ENCODE measurements at regions not wholly inside any gene's neighbourhood (a gene's known extent, or its start where the extent isn't known, plus 50 kb on each side); places are given as distances from the start of the nearest gene placed in this dataset.
A peak's percentile ranks its signal among the peaks of the same experiment; 100 is the strongest.
"Not testable (repeated sequence)": the region's sequence is repeated elsewhere in the genome, so short reads cannot be mapped to it uniquely, and the experiment has no call there.

DNA sequence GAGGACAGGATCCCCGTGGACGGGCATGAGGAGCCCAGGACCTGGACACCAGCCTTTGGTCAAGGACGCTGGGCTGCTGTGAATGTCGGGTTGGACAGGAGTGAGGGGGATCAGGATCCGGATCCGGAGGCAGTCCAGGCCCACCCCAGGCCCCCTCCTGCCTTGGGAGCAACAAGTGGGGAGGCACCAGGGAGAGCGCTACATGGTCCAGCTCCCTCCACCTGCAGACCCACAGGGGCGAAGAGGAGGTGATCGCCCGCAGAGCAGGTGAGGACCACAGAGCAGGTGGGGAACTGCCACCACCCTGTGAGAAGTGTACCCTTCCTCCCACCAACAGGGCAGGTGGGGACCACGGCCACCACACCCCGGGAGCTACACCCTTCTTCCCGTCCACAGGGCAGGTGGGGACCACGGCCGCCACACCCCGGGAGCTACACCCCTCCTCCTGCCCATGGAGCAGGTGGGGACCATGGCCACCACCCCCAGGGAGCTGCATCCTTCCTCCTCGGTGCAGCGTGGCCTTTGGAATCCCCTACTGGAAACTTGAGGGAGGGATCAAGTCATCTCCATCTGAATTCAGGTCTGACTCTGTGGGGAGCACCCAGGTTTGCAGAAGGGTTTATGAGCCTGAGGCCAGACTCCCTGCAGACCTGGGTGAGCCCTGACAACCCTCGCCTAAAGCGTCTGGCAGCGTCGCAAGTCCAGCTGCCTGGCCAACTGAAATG, 141.0 kb downstream of the BRD1 start:
- Histone ChIP-seq H3K27ac (no peak overlapping the region), H3K27me3 (peaks cover 0 to 44% (median 11%) of the 10 kb centered on the region in 9 donors), H3K4me1 (no peaks in the 10 kb centered on the region), H3K9me3 (peaks cover 0 to 11% (median 0%) of the 10 kb centered on the region in 12 donors), H3K36me3 (no peaks in the 10 kb centered on the region), H3K4me3 (no peak overlapping the region)
- no peak for DNase-seq
- intact Hi-C loops (cut with DNase I): no loop called here
- no peak for ATAC-seq
- WGBS, 4 donors: 84 to 88% (median 86%) methylated on average over 17 to 22 of the region's 22 CpGs
- no peak for TF ChIP-seq POLR2A (IDR thresholded peaks at IDR 0.05)
- TF ChIP-seq, protein P1, sequence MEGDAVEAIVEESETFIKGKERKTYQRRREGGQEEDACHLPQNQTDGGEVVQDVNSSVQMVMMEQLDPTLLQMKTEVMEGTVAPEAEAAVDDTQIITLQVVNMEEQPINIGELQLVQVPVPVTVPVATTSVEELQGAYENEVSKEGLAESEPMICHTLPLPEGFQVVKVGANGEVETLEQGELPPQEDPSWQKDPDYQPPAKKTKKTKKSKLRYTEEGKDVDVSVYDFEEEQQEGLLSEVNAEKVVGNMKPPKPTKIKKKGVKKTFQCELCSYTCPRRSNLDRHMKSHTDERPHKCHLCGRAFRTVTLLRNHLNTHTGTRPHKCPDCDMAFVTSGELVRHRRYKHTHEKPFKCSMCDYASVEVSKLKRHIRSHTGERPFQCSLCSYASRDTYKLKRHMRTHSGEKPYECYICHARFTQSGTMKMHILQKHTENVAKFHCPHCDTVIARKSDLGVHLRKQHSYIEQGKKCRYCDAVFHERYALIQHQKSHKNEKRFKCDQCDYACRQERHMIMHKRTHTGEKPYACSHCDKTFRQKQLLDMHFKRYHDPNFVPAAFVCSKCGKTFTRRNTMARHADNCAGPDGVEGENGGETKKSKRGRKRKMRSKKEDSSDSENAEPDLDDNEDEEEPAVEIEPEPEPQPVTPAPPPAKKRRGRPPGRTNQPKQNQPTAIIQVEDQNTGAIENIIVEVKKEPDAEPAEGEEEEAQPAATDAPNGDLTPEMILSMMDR (IDR thresholded peaks at IDR 0.05): no peak

DNA sequence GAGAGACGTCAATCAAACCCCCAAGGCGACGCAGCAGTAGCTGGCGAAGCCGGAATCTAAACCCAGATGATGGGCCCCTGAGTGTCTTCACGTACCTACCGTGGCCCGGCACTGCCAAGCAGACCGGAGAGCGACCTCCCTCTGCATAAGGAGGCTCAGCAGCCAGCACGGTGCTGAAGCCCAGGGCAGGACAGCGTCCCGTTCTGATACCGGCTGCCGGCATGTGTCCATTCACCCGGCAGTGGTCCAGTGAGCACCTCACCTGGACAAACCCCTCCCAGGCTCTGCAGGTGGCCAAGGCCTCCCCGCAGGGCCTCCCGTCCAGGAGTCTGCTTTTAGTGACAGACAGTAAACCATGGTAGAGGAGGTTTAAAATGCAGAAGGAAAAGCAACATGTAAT, 142.0 kb downstream of the BRD1 start:
- no peaks in the 10 kb centered on the region for H3K36me3 ChIP-seq
- peaks cover 0 to 44% (median 11%) of the 10 kb centered on the region in 9 donors for H3K27me3 ChIP-seq
- peaks cover 0 to 11% (median 0%) of the 10 kb centered on the region in 12 donors for H3K9me3 ChIP-seq
- 76 to 89% (median 80%) methylated on average over 10 to 18 of the region's 18 CpGs for WGBS, 4 donors
- no peak overlapping the region for H3K4me3 ChIP-seq
- intact Hi-C loops (cut with DNase I): no loop called here
- TF ChIP-seq, protein P1 (IDR thresholded peaks at IDR 0.05): no peak
- TF ChIP-seq POLR2A (IDR thresholded peaks at IDR 0.05): no peak
- no peak for ATAC-seq
- no peaks in the 10 kb centered on the region for H3K4me1 ChIP-seq
- H3K27ac ChIP-seq: no peak overlapping the region
- no peak for DNase-seq

DNA sequence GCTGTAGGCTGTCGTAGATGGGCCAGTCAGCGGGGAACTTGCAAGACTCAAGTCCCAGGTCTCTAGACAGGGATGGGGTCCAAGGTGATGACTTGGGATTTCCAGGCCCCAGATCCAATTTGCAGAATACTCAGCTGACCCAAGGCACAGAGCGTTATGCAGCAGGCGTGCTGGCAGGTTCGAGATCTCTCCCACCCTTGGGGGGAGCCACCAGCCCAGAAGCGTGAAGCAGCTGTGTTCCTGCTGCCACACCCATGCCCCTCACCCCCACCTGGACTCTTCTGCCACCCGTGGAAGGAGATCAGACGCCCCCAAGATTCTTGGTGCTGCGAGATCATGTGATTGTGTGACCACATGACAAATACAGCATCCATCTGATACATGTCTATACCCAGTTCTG, 142.6 kb downstream of the BRD1 start:
- Histone ChIP-seq H3K36me3 (no peaks in the 10 kb centered on the region), H3K9me3 (peaks cover 0 to 11% (median 0%) of the 10 kb centered on the region in 12 donors), H3K27ac (no peak overlapping the region), H3K27me3 (peaks cover 0 to 44% (median 11%) of the 10 kb centered on the region in 9 donors), H3K4me3 (no peak overlapping the region), H3K4me1 (no peaks in the 10 kb centered on the region)
- no peak for TF ChIP-seq POLR2A (IDR thresholded peaks at IDR 0.05)
- TF ChIP-seq, protein P1 (IDR thresholded peaks at IDR 0.05): no peak
- DNase-seq: no peak
- ATAC-seq: no peak
- WGBS, 4 donors: 66 to 79% (median 73%) methylated on average over 8 to 9 of the region's 9 CpGs
- intact Hi-C loops (cut with DNase I): no loop called here

DNA sequence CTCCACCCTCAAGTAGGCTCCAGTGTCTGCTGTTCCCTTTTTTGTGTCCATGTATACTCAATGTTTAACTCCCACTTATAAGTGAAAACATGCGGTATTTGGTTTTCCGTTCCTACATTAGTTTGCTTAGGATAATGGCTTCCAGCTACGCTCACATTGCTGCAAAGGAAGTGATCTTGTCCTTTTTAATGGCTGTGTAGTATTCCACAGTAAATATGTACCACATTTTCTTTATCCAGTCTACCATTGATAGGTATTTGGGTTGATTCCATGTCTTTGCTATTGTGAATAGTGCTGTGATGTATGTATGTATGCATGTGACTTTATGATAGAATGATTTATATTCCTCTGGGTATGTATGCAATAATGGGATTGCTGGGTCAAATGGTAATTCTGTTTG, 144.6 kb downstream of the BRD1 start:
- H3K9me3 ChIP-seq: peaks cover 0 to 11% (median 0%) of the 10 kb centered on the region in 12 donors
- intact Hi-C loops (cut with DNase I): no loop called here

DNA sequence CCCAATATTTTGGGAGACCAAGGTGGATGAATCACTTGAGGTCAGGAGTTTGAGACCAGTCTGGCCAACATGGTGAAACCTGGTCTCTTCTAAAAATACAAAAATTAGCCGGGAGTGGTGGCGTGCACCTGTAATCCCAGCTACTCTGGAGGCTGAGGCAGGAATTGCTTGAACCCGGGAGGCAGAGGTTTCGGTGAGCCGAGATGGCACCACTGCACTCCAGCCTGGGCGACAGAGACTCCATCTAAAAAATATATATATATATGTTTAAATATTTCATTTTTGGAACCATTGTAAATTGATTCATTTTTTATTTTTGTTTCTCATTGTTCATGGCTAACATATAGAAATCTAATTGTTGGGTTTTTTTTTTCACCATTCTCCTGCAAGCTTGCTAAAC, 146.9 kb downstream of the BRD1 start:
- peaks cover 0 to 34% (median 11%) of the 10 kb centered on the region in 9 donors for H3K27me3 ChIP-seq
- intact Hi-C loops (cut with DNase I); H3K27ac ChIP-seq; H3K36me3 ChIP-seq; ATAC-seq; H3K4me3 ChIP-seq; H3K4me1 ChIP-seq: not testable (repeated sequence)
- peaks cover 0 to 11% (median 0%) of the 10 kb centered on the region in 12 donors for H3K9me3 ChIP-seq
- peak in 1 of 5 donors; percentile 8 for DNase-seq
- 93 to 95% (median 94%) methylated on average over 6 of the region's 6 CpGs for WGBS, 4 donors

More for the DNA sequence above, 144.6 kb downstream of the BRD1 start:
- Histone ChIP-seq H3K36me3 (no peaks in the 10 kb centered on the region), H3K27me3 (peaks cover 0 to 34% (median 4%) of the 10 kb centered on the region in 9 donors), H3K4me1 (no peaks in the 10 kb centered on the region), H3K4me3 (no peak overlapping the region), H3K27ac (no peak overlapping the region)
- TF ChIP-seq, protein P1 (IDR thresholded peaks at IDR 0.05): no peak
- TF ChIP-seq POLR2A (IDR thresholded peaks at IDR 0.05): no peak
- ATAC-seq (no peak), DNase-seq (no peak)
- WGBS, 4 donors: 81 to 95% (median 91%) methylated on average over 3 of the region's 3 CpGs

All from heart left ventricle (tissue), 16 donors.